ENCODE measurements at regions not wholly inside any gene's neighbourhood (a gene's known extent, or its start where the extent isn't known, plus 50 kb on each side); places are given as distances from the start of the nearest gene placed in this dataset.
"Not testable (repeated sequence)": the region's sequence is repeated elsewhere in the genome, so short reads cannot be mapped to it uniquely, and the experiment has no call there.

GRCh38 chr1:60847855-60848582 is 234.3 kb upstream of the NFIA start:
- no peak for FAIRE-seq

GRCh38 chr1:60847391-60847790 is 235.0 kb upstream of the NFIA start:
- FAIRE-seq: no peak

- FAIRE-seq: not testable (repeated sequence)
Observed at GRCh38 chr1:60845659-60846058, 236.7 kb upstream of the NFIA start.

GRCh38 chr1:60842304-60842703 is 240.1 kb upstream of the NFIA start:
- FAIRE-seq: no peak

GRCh38 chr1:60841116-60842046 is 241.0 kb upstream of the NFIA start:
- no peak for FAIRE-seq

- FAIRE-seq: not testable (repeated sequence)
Observed at GRCh38 chr1:60840476-60840875, 241.9 kb upstream of the NFIA start.

GRCh38 chr1:60835649-60836048 is 246.7 kb upstream of the NFIA start:
- no peak for FAIRE-seq

GRCh38 chr1:60833173-60833572 is 249.2 kb upstream of the NFIA start:
- no peak for FAIRE-seq

GRCh38 chr1:60832367-60832766 is 250.0 kb upstream of the NFIA start:
- no peak for FAIRE-seq

- FAIRE-seq: no peak
Observed at GRCh38 chr1:60831780-60832179, 250.6 kb upstream of the NFIA start.

- FAIRE-seq: no peak
Observed at GRCh38 chr1:60828944-60829343, 253.4 kb upstream of the NFIA start.

GRCh38 chr1:60826320-60827094 is 255.9 kb upstream of the NFIA start:
- no peak for FAIRE-seq

GRCh38 chr1:60825593-60825992 is 256.8 kb upstream of the NFIA start:
- FAIRE-seq: no peak

- FAIRE-seq: no peak
Observed at GRCh38 chr1:60823151-60823550, 259.2 kb upstream of the NFIA start.

- FAIRE-seq: no peak
Observed at GRCh38 chr1:60822252-60822651, 260.1 kb upstream of the NFIA start.

- FAIRE-seq: peak; percentile 8
Observed at GRCh38 chr1:60821156-60821555, 261.2 kb upstream of the NFIA start.

- no peak for FAIRE-seq
Observed at GRCh38 chr1:60818969-60819701, 263.2 kb upstream of the NFIA start.

GRCh38 chr1:60813071-60813470 is 269.3 kb upstream of the NFIA start:
- FAIRE-seq: no peak

GRCh38 chr1:60809204-60809980 is 273.0 kb upstream of the NFIA start:
- no peak for FAIRE-seq

- no peak for FAIRE-seq
Observed at GRCh38 chr1:60808676-60809075, 273.7 kb upstream of the NFIA start.

GRCh38 chr1:60802884-60803283 is 279.5 kb upstream of the NFIA start:
- FAIRE-seq: no peak

GRCh38 chr1:60797351-60797750 is 285.0 kb upstream of the NFIA start:
- no peak for FAIRE-seq

Data from endometrium (tissue), 2 donors.